Lower leg skin (tissue), 3 donors: ENCODE measurements at regions not wholly inside any gene's neighbourhood (a gene's known extent, or its start where the extent isn't known, plus 50 kb on each side); places are given as distances from the start of the nearest gene placed in this dataset.

ENCODE experiments used
- CTCF ChIP-seq, 3 donors: fragments of 450-650 bp; IDR thresholded peaks; one replicate each; pipeline ENCODE4 v1.5.1; 2016; ENCODE audit warnings: antibody characterized with exemption in 3 of 3, mild to moderate bottlenecking in 3 of 3, moderate library complexity in 2 of 3
- POLR2A ChIP-seq, 2 donors: fragments of 450-650 bp; IDR thresholded peaks; one replicate each; pipeline ENCODE4 v1.6.1; 2016 to 2017; ENCODE audit warnings: antibody characterized with exemption in 2 of 2, mild to moderate bottlenecking in 1 of 2, moderate library complexity in 1 of 2

DNA sequence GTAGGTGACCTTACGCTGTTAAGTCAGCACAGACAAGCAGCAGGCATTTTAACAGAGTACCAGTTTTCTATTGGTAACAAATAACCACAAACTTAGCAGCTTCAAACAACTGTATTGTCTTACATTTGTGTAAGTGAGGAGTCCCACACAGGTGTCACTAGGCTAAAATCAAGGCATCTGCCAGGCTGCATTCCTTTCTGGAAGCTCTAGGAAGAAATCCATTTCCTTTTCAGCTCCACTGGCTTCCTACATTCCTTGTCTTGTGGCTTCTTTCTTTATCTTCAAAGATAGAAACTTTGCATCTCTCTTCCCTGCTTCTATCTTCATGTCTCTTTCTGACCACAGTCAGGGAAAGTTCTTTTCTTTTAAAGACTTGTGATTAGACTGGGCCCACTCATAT, 139.9 kb downstream of the TMEM144 start:
- no peak for TF ChIP-seq CTCF (IDR thresholded peaks at IDR 0.05)
- no peak for TF ChIP-seq POLR2A (IDR thresholded peaks at IDR 0.05)
